NT2/D1 (cell line): ENCODE measurements at regions not wholly inside any gene's neighbourhood (a gene's known extent, or its start where the extent isn't known, plus 50 kb on each side); places are given as distances from the start of the nearest gene placed in this dataset.
"Not testable (repeated sequence)": the region's sequence is repeated elsewhere in the genome, so short reads cannot be mapped to it uniquely, and the experiment has no call there.

ENCODE experiments used
- DNase-seq: peaks from one replicate; pipeline ENCODE4 v3.0.0-alpha.2; 2011; ENCODE audit warnings: low read depth, low spot score
- H3K27me3 ChIP-seq: 2 replicates; pipeline ENCODE4 v1.6.0; 2011; ENCODE audit warnings: mild to moderate bottlenecking; ENCODE audit not compliant: insufficient read length, insufficient read depth
- H3K36me3 ChIP-seq: 2 replicates; pipeline ENCODE4 v1.6.1; 2011; ENCODE audit warnings: mild to moderate bottlenecking, low read length, mixed read lengths; ENCODE audit not compliant: insufficient read depth, insufficient read length
- H3K4me1 ChIP-seq: 2 replicates; pipeline ENCODE4 v1.5.1; 2011; ENCODE audit not compliant: insufficient read depth, insufficient read length
- H3K4me3 ChIP-seq: 2 replicates; pipeline ENCODE4 v1.5.1; 2011; ENCODE audit warnings: low read depth; ENCODE audit not compliant: insufficient read length
- H3K9ac ChIP-seq: 2 replicates; pipeline ENCODE4 v1.6.0; 2011; ENCODE audit warnings: low read depth; ENCODE audit not compliant: insufficient read length
- H3K9me3 ChIP-seq: 2 replicates; pipeline ENCODE4 v1.5.1; 2011; ENCODE audit warnings: mild to moderate bottlenecking, low read length; ENCODE audit not compliant: insufficient read depth
- SUZ12 ChIP-seq: IDR thresholded peaks from 2 replicates; pipeline ENCODE4 v1.6.1; 2011; ENCODE audit not compliant: insufficient read length, insufficient read depth; ENCODE audit errors: extremely low read depth
- YY1 ChIP-seq: IDR thresholded peaks from 2 replicates; pipeline ENCODE4 v1.6.1; 2011; ENCODE audit not compliant: insufficient read length, insufficient read depth
- ZNF274 ChIP-seq: IDR thresholded peaks from 2 replicates; pipeline ENCODE4 v1.6.1; 2011; ENCODE audit warnings: mild to moderate bottlenecking, low read depth, low read length

DNA sequence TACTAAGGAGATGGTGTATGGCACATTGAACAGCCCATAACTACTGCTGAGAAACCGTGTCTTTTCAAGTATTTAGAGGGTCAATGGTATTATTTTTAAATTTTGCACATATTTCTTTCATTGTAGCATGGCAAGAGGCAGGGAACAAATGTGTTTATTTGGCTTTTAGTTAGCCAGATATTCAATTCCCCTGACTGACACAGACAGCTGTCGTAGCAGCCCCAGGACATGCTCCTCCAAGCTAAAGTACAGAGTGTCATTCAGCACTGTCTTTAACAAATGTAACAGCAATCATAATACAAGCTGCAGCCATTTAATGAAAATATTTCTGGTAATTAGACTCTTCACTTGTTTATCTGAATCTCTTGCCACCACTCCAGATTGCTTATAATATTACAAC is 687.1 kb downstream of the KLHL13 start:
- Histone ChIP-seq H3K27me3 (no peaks in the 10 kb centered on the region), H3K9me3 (no peaks in the 10 kb centered on the region), H3K36me3 (no peaks in the 10 kb centered on the region), H3K4me1 (no peaks in the 10 kb centered on the region), H3K4me3 (no peak overlapping the region), H3K9ac (no peak overlapping the region)
- DNase-seq = no peak
- TF ChIP-seq SUZ12 = no peak
- no peak for TF ChIP-seq ZNF274

DNA sequence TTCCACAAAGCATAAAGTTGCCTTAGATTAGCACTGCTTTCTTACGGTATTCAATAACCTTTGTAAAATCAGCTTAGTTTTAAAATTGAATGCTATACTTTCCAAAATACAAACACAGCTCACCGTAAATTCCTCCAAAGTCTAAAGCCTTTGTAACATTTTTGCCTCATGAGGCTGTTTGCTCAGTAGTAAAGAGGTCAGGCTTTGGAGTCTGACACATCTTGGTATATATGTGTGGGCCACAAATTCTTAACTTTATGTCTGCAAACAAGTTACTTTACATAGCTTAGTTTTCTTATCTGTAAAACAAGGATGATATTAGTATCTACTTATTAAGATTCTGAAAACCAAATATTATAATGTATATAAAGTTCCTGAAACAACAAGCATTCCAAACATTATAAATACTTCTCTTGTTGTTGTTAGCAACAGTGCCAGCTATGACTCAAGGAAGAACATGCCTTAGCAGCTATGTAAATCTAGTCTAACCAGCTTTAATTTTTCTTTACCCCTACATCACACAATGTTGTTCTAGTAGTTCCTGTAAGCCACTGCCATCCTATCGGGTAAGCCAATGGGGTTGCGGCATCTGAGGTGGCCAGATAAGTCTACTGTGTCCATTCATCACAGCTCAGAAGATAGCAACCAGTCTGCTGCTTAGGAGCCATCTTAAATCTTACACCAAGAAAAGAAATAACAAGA is 709.0 kb downstream of the KLHL13 start:
- no peak for DNase-seq
- Histone ChIP-seq H3K4me3 (no peak overlapping the region), H3K27me3 (no peaks in the 10 kb centered on the region), H3K36me3 (no peaks in the 10 kb centered on the region), H3K9me3 (no peaks in the 10 kb centered on the region), H3K4me1 (no peaks in the 10 kb centered on the region), H3K9ac (no peak overlapping the region)
- TF ChIP-seq SUZ12 = no peak
- no peak for TF ChIP-seq YY1
- no peak for TF ChIP-seq ZNF274

DNA sequence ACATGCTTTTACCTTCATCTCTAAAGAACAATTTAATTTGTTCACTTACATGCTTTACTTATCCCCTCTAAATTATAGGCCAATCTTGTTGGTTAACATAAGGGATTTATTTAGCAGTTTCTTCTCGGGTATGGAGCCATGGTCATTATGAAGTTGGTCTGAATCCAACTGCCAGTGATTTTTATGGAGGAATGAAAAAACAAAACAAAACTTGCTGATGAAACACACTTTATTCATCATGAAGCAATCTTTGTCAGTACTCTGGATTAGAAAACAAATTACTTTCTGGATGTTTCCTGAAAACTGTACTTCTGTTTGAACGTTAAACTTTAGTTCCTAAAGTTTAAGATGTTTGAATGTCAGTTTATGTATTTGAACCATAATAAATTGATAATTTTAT is 715.8 kb downstream of the KLHL13 start:
- no peak for TF ChIP-seq SUZ12
- TF ChIP-seq YY1 = no peak
- no peak for TF ChIP-seq ZNF274
- DNase-seq = no peak
- Histone ChIP-seq H3K36me3 (no peaks in the 10 kb centered on the region), H3K4me1 (no peaks in the 10 kb centered on the region), H3K9ac (no peak overlapping the region), H3K4me3 (no peak overlapping the region), H3K27me3 (no peaks in the 10 kb centered on the region), H3K9me3 (peaks cover 6% of the 10 kb centered on the region; the same call in 1 of the 2 replicates)

DNA sequence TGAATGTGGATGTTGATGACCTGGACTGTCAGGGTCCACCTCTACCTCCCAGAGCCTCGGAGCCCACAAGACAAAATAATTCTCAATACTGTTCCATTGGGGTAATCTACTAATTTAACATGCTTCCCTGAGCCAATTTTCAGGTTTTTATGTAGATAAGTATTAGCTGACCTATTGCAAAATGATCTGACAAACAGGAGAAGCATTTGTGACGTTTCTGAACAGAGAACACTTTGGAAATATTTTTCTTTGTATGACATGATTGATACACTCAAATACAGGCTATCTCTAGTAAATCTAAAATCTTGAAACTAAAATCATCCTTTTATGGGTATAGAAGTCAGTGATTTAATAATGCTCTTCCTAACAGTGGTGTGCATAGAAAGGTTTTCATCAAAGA is 716.6 kb downstream of the KLHL13 start:
- no peak for TF ChIP-seq SUZ12
- no peak for TF ChIP-seq YY1
- TF ChIP-seq ZNF274 = no peak
- peaks cover 6% of the 10 kb centered on the region; the same call in 1 of the 2 replicates for H3K9me3 ChIP-seq
- no peak overlapping the region for H3K4me3 ChIP-seq
- no peaks in the 10 kb centered on the region for H3K27me3 ChIP-seq
- no peaks in the 10 kb centered on the region for H3K36me3 ChIP-seq
- DNase-seq = no peak
- H3K4me1 ChIP-seq = no peaks in the 10 kb centered on the region
- no peak overlapping the region for H3K9ac ChIP-seq

DNA sequence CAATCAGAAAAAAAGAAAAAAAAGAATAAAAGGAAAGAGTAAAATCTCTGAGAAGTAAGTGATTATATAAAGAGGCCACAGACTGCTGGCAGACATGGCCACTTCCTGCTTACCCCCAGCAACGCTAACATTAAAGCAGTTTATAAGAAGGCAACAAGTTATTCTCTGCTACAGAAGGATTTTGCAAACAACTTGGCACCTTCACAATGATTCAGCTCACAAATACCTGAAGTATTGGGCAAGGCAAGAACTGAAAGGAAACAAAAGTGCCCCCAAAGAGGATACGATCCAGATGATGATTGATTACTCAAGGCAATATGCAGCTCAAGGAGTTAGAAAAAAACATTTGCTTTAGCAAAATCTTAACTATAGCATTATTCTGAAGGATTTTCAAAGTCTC is 718.8 kb downstream of the KLHL13 start:
- no peak for TF ChIP-seq YY1
- no peak for TF ChIP-seq SUZ12
- no peak for TF ChIP-seq ZNF274
- H3K27me3 ChIP-seq = no peaks in the 10 kb centered on the region
- no peak for DNase-seq
- no peak overlapping the region for H3K4me3 ChIP-seq
- no peak overlapping the region for H3K9ac ChIP-seq
- H3K4me1 ChIP-seq = no peaks in the 10 kb centered on the region
- no peaks in the 10 kb centered on the region for H3K36me3 ChIP-seq
- H3K9me3 ChIP-seq = peaks cover 6% of the 10 kb centered on the region; the same call in 1 of the 2 replicates

DNA sequence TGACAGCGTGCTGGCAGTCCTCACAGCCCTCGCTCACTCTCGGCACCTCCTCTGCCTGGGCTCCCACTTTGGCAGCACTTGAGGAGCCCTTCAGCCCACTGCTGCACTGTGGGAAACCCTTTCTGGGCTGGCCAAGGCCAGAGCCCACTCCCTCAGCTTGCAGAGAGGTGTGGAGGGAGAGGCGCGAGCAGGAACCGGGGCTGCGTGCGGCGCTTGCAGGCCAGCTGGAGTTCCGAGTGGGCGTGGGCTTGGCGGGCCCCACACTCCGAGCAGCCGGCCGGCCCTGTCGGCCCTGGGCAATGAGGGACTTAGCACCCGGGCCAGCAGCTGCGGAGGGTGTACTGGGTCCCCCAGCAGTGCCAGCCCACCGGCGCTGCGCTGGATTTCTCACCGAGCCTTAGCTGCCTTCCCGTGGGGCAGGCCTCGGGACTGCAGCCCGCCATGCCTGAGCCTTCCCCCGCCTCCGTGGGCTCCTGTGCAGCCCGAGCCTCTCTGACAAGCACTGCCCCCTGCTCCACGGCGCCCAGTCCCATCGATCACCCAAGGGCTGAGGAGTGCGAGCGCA is 722.0 kb downstream of the KLHL13 start:
- H3K27me3 ChIP-seq, H3K36me3 ChIP-seq, DNase-seq, H3K9me3 ChIP-seq, H3K9ac ChIP-seq, H3K4me3 ChIP-seq, H3K4me1 ChIP-seq: not testable (repeated sequence)

DNA sequence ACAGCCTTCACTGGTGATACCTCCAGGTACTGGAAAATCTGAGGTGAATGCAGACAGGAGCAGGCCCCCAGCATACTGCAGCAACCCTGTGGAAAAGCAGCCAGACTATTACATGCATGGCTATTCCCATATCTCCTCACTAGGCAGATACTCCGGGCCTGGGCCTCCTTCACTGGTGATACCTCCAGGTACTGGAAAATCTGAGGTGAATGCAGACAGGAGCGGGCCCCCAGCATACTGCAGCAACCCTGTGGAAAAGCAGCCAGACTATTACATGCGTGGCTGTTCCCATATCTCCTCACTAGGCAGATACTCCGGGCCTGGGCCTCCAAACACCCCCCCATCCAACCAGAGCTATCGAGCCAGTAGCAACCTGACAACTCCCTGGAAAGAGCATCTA is 724.2 kb downstream of the KLHL13 start:
- not testable (repeated sequence) for H3K4me1 ChIP-seq, H3K9me3 ChIP-seq, H3K36me3 ChIP-seq, DNase-seq, H3K9ac ChIP-seq, H3K27me3 ChIP-seq, H3K4me3 ChIP-seq

DNA sequence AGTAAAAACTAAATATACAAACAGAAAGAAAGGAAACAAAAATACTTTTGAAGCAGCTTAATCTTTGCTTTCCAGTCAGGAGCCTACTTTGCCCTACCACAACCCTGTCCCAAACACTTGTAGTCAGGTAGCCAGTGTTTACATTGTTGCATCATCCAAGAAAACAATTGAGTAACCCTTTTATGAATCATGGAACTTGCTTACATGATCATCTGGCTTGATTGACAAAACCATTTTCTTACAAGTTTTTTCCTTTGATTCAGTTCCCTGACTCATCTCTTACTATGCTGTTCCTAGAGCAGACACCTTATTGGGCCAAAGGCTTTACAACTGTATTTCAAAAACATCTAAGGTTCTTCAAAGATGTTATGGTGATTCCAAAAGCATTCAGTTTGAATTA is 740.1 kb downstream of the KLHL13 start:
- no peaks in the 10 kb centered on the region for H3K27me3 ChIP-seq
- no peaks in the 10 kb centered on the region for H3K36me3 ChIP-seq
- H3K9ac ChIP-seq = no peak overlapping the region
- H3K4me3 ChIP-seq = no peak overlapping the region
- TF ChIP-seq YY1 (no peak), ZNF274 (no peak), SUZ12 (no peak)
- DNase-seq = no peak
- H3K4me1 ChIP-seq = no peaks in the 10 kb centered on the region
- H3K9me3 ChIP-seq = no peaks in the 10 kb centered on the region
